Suppressor macrophage treated with lipopolysaccharide for 4 hours (primary cell): ENCODE measurements at regions not wholly inside any gene's neighbourhood (a gene's known extent, or its start where the extent isn't known, plus 50 kb on each side); places are given as distances from the start of the nearest gene placed in this dataset.

Experiments
- DNase-seq: peaks from one replicate; pipeline ENCODE4 v3.0.0-alpha.2; 2020

DNA sequence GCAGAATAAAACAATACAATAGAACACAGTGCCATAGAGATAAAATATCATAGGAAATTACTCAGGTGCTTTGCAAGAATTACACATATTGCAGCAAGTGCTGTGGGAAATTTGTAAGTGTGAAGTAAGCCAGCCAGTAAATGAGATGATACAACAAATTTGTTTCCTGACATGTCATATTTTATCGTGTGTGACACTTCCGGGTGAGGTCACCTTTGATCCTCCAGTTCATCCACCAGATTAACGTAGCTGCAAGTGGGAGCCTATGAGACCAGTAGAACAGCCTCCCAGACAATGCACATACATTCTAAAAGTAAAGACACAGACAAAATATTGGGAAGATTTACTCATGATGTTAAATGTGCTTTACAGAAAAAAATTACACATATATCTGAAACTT, 72.2 kb downstream of the PRDM9 start:
- no peak for DNase-seq

- DNase-seq: no peak
Measured at GRCh38 chr5:23583081-23583480, 75.7 kb downstream of the PRDM9 start.

- DNase-seq: no peak
Measured at GRCh38 chr5:23588841-23589326, 81.5 kb downstream of the PRDM9 start.

- DNase-seq: no peak
Measured at GRCh38 chr5:23591250-23591649, 83.8 kb downstream of the PRDM9 start.

DNA sequence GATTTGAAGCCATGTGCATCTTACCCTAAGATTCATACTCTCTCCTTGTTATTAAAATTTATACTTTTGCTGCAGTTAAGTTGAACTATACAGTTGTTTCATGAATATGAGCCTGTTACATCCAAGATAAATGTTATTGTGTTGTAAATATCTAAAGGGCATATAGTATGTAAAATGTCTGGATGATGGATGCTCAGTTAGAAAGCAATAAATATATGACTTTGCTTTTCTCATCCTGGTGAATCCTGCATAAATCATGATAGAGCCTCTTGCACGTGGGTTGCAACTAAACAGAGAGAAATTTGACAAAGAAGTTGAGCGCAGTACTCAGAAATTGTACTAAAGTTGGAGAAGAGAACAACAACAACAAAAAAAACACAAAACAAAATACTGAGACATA, 99.5 kb downstream of the PRDM9 start:
- no peak for DNase-seq

GRCh38 chr5:23612701-23613100, 105.3 kb downstream of the PRDM9 start:
- no peak for DNase-seq

- no peak for DNase-seq
Measured at GRCh38 chr5:23613566-23613965, 106.2 kb downstream of the PRDM9 start.

- DNase-seq: no peak
Measured at GRCh38 chr5:23614422-23614821, 107.0 kb downstream of the PRDM9 start.

DNA sequence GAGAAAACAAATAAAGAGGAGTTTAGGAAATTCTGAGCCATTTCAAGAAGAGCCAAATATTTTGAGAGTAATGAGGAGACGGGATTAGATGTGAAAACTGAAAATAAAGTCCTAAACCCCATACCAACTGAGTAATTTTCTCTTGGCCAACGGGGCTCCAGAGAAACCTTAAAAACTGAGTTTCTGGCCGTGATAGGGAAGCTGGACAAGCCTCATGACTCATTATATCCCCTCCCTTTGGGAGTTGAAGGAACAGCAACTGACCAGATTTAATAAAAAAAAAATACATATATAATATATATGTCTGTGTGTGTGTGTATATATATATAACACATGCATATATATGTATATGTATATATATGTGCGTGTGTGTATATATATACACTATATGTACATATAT, 119.6 kb downstream of the PRDM9 start:
- DNase-seq: no peak

GRCh38 chr5:23627976-23628375, 120.6 kb downstream of the PRDM9 start:
- no peak for DNase-seq

- no peak for DNase-seq
Measured at GRCh38 chr5:23629396-23629795, 122.0 kb downstream of the PRDM9 start.

DNA sequence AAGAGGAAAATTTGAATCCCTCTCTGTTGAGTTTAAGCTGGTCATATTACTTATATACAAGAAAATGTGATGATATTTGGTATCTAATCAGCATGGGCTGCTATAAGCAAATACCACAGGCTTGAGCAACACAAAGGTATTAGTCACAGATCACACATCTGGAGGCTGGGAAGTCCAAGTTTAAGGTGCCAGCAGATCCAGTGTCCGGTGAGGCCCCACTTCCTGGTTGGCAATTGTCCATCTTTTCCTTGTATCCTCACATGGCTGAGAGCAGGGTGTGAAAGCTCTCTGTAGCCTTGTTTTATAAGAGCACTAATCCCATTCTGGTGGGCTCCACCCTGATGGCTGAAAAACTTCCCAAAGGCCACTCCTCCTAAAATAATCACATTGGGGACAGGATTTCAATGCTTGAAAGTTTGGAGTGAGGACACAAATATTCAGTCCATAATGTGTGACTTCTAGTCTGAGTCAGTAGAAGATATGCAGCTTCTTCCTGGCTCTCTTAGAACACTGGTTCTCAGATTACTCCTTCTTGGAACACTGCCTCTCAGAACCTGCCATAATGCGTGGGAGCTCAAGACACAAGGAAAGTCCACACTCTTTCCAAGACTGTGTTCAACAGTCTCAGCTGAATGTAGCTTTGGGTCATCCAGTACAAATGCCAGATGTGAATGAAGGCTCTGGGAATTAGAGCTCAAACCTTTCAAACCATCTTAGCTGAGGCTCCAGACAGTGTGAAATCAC, 124.1 kb downstream of the PRDM9 start:
- no peak for DNase-seq

DNA sequence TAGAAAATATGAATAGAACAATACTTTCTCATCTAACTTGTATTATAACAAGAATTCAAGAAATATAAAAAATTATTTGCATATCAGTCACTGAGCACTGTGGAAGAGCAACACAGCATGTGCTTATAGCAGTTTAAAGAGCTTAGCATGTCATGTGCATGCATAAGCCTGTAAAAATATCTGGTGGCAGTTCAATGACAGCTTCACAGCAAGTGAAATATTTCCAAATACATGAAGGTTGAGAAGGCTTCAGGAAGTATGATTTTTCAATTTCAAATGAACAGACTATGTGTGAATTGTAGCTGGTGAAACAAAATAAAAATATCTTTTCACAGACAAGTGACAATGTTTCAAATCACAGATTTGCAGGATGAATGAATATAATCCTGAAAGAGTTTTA, 128.5 kb downstream of the PRDM9 start:
- DNase-seq: no peak

DNA sequence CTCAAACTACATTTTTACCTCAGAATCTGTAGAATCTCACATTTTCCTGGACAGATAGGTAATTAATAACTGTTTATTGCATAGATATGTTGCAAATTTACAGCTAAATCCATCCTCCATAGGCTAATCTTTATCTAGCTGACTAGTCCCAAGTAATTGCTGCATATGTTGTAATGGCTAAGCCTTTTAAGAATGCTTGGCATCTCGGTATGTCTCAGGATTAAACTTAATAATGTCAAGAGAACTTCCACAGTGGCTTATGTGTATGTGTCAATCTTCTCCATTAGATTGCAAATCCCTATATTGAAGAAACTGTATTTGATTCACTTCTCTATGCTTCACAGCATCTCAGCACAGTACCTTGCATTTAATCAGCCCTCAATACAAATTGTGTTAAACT, 131.9 kb downstream of the PRDM9 start:
- no peak for DNase-seq

- no peak for DNase-seq
Measured at GRCh38 chr5:23648656-23649055, 141.2 kb downstream of the PRDM9 start.

- no peak for DNase-seq
Measured at GRCh38 chr5:23649594-23649993, 142.2 kb downstream of the PRDM9 start.

GRCh38 chr5:23655674-23656073, 148.3 kb downstream of the PRDM9 start:
- no peak for DNase-seq

DNA sequence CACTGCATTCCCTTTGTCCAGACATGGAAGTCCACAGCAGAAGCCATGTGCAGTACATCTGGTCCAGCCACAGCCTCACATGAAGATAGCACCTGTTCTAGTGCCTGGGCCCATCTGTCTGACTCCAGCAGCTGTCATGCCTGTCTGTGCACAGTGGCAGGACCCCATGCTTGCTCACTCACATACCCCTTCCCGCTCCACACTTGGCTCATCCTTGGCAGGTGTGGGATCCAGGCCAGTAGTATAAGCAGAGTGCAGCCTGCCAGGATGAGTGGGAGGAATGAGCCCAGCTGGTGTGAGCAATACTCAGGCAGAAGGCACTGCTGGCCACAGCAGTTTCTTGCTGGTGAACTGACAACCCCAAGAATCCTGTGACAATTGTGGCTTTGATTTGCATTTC, 168.0 kb downstream of the PRDM9 start:
- no peak for DNase-seq

GRCh38 chr5:23677996-23678395, 170.6 kb downstream of the PRDM9 start:
- no peak for DNase-seq

- no peak for DNase-seq
Measured at GRCh38 chr5:23684103-23684502, 176.7 kb downstream of the PRDM9 start.

DNA sequence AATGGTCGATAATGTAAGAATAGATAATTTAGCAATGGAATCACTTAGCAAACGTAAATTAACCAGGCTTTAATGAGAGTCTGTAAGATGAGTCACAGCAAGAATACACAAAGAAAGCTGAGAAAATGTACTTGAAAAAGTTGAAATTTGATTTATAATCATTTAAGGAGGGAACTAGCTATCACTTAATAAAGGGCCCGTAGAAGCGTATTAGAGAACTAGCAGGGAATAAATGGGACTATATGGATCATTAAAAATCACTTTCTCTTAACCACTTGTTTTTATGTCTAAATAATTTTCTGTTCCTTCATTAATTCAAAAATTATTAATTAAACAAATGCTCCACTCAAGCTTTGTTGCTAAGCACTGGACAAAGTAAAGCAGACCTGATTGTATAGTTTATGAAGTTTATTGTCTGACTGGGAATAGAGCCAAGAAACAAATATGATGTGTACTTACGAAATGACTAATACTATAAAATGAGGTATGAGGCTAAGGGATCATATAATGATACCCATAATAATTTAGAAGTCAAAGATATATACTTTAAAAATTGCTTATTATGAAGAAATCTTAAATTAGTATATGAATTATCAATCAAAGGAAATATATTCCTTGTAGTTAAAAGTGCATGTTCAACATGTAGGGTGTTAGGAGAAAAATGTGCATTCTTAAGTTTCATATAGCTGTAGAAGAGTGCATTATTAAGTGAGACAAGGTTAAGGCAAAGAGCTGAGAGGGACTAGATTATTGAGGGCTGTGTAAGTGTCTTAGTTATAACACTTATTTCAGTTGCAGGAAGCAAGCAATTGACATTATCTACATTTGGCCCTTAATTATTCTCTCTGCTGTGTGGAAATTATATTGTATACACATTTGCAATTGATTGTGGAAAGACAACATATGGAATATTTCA, 196.8 kb downstream of the PRDM9 start:
- DNase-seq: no peak

GRCh38 chr5:23717486-23717885, 210.1 kb downstream of the PRDM9 start:
- DNase-seq: peak; percentile 12

DNA sequence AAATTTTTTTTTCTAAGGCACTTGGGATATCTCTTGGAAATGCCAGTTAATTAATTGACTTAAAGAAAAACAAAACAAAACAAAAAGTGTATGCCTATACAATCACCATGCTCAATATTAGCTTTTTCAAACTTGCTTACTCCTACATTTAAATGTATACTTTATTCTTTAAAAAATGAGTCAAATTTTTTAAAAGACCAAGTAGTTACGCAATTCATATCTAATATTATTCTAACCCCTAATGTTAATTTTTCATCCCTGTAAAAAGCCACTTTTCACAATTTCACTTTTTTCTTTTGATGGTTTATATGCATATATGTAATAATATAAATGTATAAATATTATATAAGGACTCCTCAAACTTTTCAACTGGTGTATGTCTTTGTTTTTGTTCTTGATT, 211.2 kb downstream of the PRDM9 start:
- no peak for DNase-seq

DNA sequence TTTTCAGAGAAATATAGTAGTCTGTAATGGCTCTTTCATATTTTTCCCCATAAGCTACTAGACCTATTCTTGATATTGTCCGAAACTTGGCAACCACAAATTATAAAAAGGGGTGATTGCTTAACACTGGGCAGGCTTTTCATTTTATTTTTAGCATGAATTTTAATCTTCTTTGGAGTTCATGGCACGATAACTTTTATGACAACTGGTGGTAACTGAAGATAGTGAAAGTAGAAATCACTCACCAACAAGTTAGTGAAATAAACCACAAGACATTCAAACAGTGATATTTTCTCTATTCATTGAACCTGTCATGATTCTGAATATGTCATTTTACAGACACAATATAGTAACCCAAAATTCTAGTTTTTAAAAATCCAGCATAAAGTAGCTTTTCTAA, 213.9 kb downstream of the PRDM9 start:
- DNase-seq: no peak
